ENCODE measurements at regions not wholly inside any gene's neighbourhood (a gene's known extent, or its start where the extent isn't known, plus 50 kb on each side); places are given as distances from the start of the nearest gene placed in this dataset.
"Not testable (repeated sequence)": the region's sequence is repeated elsewhere in the genome, so short reads cannot be mapped to it uniquely, and the experiment has no call there.

DNA sequence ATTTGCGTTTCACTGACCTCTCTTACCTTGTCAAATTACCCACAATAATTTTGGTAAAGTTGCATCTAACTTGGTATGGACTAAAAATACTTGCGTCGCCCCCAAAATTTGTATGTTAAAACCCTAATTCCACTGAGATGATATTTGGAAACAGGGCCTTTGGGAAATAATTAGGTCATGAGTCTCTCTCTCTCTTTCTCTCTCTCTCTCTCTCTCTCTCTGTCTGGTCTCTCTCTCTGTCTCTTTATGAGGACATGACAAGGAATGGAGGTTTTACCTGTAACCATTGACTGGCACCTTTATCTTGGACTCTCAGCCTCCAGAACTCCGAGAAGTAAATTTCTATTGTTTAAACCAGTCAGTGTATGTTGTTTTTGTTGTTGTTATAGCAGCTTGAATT is 111.5 kb upstream of the BDP1 start:
- not testable (repeated sequence) for DNase-seq (ENCODE audit: low spot score)

GRCh38 chr5:71372601-71373000 is 82.8 kb upstream of the BDP1 start:
- DNase-seq (ENCODE audit: low spot score), result not testable (repeated sequence)

GRCh38 chr5:71373054-71373734 is 82.3 kb upstream of the BDP1 start:
- DNase-seq (ENCODE audit: low spot score), result not testable (repeated sequence)

- DNase-seq (ENCODE audit: low spot score), result not testable (repeated sequence)
Observed at GRCh38 chr5:71384204-71384603, 71.2 kb upstream of the BDP1 start.

DNA sequence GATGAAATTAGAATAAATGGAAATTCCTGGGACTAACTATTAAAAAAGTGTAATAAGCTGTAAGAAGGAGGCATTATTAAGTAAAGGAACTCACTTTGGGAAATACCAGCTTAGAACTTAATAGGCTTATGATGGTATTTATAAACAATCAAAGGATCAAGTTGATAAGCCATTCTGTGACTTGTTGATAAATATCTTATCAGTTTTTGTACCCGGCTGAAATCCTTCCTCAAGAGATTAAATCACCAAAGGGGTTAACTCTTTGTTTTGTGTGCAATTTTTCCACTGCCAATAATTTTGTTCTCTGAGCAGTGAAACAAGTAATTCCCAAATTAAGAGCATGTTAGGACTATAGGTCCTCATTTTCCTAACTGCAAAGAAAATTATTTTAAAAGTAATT is 70.7 kb upstream of the BDP1 start:
- no peak for DNase-seq (ENCODE audit: low spot score)

DNA sequence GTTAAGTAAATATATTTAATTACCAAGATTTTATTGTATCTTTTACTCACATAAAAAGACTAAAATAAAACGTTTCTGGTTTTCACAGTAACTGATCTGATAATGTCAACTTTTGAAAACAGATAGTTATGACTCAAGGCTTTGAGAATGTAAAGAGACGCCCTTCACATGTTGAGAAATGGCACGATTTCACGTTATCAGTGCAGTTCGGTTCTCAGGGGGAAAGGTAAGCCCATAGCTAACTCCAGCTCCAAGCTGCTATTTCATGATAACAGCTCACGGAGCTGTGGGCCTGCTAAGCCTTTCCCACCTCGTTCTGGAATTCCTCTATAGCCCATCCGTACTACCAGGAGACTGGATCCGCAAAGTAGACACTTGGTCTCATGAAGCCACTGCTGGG is 70.2 kb upstream of the BDP1 start:
- DNase-seq (ENCODE audit: low spot score), result not testable (repeated sequence)

DNA sequence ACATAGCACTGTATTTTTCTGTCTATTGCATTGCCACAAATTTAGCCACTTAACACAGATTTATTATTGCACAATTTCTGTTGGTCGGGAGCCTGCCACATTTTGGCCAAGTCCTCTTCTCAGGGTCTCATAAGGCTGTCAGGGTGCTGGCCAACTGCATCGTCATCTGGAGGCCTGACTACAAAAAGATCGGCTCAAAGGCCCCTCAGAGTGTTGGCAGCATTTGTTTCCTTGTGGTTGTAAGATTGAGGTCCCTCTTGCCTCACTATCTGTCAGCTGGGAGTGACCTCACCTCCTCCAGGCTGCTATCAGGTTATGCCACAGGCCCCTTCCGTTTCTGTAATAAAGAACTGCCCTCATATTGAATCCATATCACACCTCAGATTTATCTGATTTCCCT is 67.3 kb upstream of the BDP1 start:
- not testable (repeated sequence) for DNase-seq (ENCODE audit: low spot score)

GRCh38 chr5:71398400-71398799 is 57.1 kb upstream of the BDP1 start:
- peak; percentile 1 for DNase-seq (ENCODE audit: low spot score)

GRCh38 chr5:71398859-71399258 is 56.6 kb upstream of the BDP1 start:
- DNase-seq (ENCODE audit: low spot score), result not testable (repeated sequence)

GRCh38 chr5:71399443-71399842 is 56.0 kb upstream of the BDP1 start:
- DNase-seq (ENCODE audit: low spot score), result not testable (repeated sequence)

GRCh38 chr5:71400626-71401025 is 54.8 kb upstream of the BDP1 start:
- not testable (repeated sequence) for DNase-seq (ENCODE audit: low spot score)

DNA sequence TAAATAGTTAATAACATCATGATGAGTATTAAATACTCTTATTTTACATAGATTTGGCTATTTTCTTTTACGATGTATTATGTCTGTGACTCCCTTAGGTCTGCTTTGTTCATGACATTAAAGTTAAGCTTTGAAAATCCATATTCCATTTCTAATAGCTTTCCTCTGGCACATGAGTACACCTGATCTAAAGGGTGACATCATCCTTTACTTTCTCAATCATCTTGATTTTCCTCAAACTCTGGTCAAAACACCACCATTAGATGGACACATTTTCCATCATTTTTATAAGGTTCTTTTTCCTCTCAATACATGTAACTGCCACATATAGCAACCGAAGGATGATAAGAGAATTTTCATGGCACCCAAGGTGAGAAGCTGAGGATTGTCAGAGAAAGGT is 54.3 kb upstream of the BDP1 start:
- DNase-seq (ENCODE audit: low spot score), result not testable (repeated sequence)

DNA sequence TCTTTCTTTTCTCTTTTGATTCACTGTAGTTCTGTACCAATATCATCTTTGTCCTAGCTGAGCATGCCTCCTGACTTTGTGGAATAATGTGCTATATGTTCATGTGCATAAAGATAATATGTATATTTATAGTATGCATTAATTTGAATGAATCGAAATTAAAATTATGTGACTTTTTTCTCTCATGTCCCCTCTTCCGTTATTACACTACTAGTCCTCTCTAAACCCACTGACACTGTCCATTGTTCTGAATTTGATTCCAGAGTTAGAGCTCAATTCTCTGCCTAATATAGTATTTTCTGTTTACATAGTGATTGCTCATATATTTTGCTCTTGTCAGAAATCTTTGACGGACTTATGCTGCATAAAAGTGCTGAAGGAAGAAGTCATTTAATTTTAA is 53.9 kb upstream of the BDP1 start:
- not testable (repeated sequence) for DNase-seq (ENCODE audit: low spot score)

- not testable (repeated sequence) for DNase-seq (ENCODE audit: low spot score)
Observed at GRCh38 chr5:71404441-71404840, 51.0 kb upstream of the BDP1 start.

- DNase-seq (ENCODE audit: low spot score), result not testable (repeated sequence)
Observed at GRCh38 chr5:71404936-71405335, 50.5 kb upstream of the BDP1 start.
